ENCODE measurements at regions not wholly inside any gene's neighbourhood (a gene's known extent, or its start where the extent isn't known, plus 50 kb on each side); places are given as distances from the start of the nearest gene placed in this dataset.

DNA sequence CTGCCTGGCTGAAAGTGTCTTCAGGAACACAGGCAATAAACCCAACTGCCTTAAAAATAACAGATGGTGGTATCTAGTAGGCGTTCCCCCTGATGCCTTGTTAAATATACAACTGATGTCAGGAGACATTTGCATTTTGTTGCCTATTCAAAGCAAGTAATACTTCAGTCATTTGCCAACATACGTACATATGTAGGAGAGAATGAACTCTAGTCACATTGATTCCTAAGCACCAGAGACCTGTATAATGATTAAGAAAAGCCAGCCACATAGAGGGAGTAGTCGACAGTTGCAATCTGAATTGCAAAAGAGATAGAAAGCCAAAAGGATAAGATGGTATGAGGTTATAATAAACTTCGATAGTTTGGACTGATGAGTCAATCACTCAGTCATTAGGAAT is 191.0 kb upstream of the EMCN start:
- H3K27me3 ChIP-seq (ENCODE audit: low read depth) = no peaks in the 10 kb centered on the region
- H3K4me1 ChIP-seq = no peaks in the 10 kb centered on the region
- H3K4me3 ChIP-seq = no peak overlapping the region
- H3K36me3 ChIP-seq = no peaks in the 10 kb centered on the region
- no peaks in the 10 kb centered on the region for H3K9me3 ChIP-seq
- TF ChIP-seq, protein P1, sequence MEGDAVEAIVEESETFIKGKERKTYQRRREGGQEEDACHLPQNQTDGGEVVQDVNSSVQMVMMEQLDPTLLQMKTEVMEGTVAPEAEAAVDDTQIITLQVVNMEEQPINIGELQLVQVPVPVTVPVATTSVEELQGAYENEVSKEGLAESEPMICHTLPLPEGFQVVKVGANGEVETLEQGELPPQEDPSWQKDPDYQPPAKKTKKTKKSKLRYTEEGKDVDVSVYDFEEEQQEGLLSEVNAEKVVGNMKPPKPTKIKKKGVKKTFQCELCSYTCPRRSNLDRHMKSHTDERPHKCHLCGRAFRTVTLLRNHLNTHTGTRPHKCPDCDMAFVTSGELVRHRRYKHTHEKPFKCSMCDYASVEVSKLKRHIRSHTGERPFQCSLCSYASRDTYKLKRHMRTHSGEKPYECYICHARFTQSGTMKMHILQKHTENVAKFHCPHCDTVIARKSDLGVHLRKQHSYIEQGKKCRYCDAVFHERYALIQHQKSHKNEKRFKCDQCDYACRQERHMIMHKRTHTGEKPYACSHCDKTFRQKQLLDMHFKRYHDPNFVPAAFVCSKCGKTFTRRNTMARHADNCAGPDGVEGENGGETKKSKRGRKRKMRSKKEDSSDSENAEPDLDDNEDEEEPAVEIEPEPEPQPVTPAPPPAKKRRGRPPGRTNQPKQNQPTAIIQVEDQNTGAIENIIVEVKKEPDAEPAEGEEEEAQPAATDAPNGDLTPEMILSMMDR (IDR thresholded peaks at IDR 0.05) = no peak
- H3K27ac ChIP-seq = no peak overlapping the region
- DNase-seq (no peak), ATAC-seq (no peak)
- intact Hi-C loops (cut with DNase I) = no loop called here

DNA sequence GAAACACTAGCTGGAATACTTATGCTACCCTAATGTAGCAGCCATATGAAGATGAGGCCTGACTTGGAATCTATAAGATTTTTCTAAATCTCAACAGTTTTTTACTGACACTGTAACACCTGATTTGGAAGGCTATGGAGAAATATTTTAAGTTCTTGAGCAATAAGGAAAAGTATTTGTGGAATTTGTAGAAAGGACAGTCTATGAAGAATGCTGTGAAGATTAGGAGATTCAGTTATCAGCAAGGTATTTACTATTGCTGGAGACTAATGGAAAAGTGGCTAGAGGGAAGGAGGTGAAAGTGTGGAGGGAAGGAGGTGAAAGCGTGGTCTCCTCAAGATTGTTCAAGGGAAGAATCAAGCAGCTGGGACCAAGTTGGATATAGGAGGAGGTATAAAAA is 190.0 kb upstream of the EMCN start:
- TF ChIP-seq, protein P1 (IDR thresholded peaks at IDR 0.05) = no peak
- Histone ChIP-seq H3K4me1 (no peaks in the 10 kb centered on the region), H3K27ac (no peak overlapping the region), H3K4me3 (no peak overlapping the region), H3K36me3 (no peaks in the 10 kb centered on the region), H3K9me3 (no peaks in the 10 kb centered on the region), H3K27me3 (ENCODE audit: low read depth) (no peaks in the 10 kb centered on the region)
- intact Hi-C loops (cut with DNase I) = no loop called here
- ATAC-seq = no peak
- no peak for DNase-seq

DNA sequence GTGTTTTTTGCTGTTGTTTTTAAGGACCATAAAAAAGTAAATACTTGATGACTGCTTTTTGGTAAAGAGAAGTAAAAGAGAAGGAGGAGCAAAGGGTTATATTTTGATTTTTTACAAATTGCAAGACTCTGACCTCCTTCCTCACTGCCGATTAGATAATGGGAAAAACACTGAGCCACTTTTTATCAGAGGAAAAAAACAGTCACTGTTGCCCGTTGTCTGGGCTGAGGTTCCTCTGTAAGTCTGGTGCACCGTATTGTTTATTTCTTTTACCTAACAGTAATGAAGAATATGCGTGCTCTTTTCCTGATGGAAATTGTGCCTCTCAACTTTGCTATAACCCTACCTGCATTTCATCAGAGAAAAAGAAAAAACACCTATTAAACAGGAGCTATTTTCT is 178.7 kb upstream of the EMCN start:
- no peak for DNase-seq
- intact Hi-C loops (cut with DNase I) = no loop called here

DNA sequence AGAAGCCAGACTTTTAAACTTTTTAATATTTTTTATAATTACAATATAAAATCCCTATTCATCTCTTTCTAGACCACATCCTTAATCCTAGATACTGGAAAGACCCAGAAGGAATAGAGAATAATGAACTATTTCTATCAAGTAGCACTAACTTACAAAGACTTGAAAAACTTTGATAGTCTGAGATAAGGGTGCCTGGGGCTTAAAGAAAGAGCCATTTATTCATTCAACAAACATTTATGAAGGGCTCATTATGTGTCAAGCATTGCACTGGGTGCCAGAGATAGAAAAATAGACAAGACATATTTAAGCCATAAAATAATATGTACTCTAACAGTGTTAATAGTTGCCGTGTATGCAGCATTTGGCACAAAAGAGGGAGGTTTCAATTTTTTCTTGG is 178.0 kb upstream of the EMCN start:
- Histone ChIP-seq H3K4me3 (no peak overlapping the region), H3K4me1 (no peaks in the 10 kb centered on the region), H3K36me3 (no peaks in the 10 kb centered on the region), H3K27me3 (ENCODE audit: low read depth) (no peaks in the 10 kb centered on the region), H3K9me3 (no peaks in the 10 kb centered on the region), H3K27ac (no peak overlapping the region)
- DNase-seq (no peak), ATAC-seq (no peak)
- TF ChIP-seq, protein P1 (IDR thresholded peaks at IDR 0.05) = no peak
- intact Hi-C loops (cut with DNase I) = no loop called here

More for the DNA sequence above, 178.7 kb upstream of the EMCN start:
- Histone ChIP-seq H3K4me3 (no peak overlapping the region), H3K4me1 (no peaks in the 10 kb centered on the region), H3K36me3 (no peaks in the 10 kb centered on the region), H3K27ac (no peak overlapping the region), H3K9me3 (no peaks in the 10 kb centered on the region), H3K27me3 (ENCODE audit: low read depth) (no peaks in the 10 kb centered on the region)
- no peak for ATAC-seq
- TF ChIP-seq, protein P1 (IDR thresholded peaks at IDR 0.05) = no peak

DNA sequence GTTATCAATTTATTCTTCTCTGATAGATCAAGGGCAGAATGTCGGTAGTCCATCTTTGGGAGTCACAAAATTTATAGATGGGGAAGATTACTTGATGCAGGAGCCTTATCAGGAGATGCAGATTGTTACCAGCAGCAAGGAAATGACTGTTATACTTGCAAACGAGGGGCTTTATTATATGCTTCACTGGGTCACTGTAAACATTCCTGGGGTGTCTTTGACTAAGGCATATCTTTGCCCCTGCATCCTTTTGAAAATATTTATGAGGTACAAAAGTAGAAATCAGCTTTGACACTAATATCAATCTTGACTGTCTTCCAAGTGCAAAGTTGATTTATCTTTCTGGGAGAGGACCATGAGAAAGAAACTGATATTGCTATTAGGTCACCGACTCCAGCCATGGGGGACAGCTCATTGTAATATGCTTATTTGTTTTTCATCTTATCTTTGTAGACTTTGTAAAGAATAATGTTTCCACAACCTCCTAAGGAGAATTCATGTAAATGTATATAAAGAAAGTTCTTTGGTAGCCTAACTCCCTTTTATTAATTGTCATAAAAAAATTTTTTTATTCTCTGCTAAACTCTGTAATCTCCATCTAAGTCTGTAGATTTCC is 177.3 kb upstream of the EMCN start:
- intact Hi-C loops (cut with DNase I) = no loop called here
- TF ChIP-seq, protein P1 (IDR thresholded peaks at IDR 0.05) = no peak
- Histone ChIP-seq H3K9me3 (no peaks in the 10 kb centered on the region), H3K27ac (no peak overlapping the region), H3K36me3 (no peaks in the 10 kb centered on the region), H3K27me3 (ENCODE audit: low read depth) (no peaks in the 10 kb centered on the region), H3K4me1 (no peaks in the 10 kb centered on the region), H3K4me3 (no peak overlapping the region)
- ATAC-seq = no peak
- no peak for DNase-seq

Data from lower lobe of right lung (tissue), 2 donors.